Left lung (tissue), 4 donors: ENCODE measurements at regions not wholly inside any gene's neighbourhood (a gene's known extent, or its start where the extent isn't known, plus 50 kb on each side); places are given as distances from the start of the nearest gene placed in this dataset.

Experiments used
- ATAC-seq: fragments of 200-7000 bp; cut with Tn5 transposase; one replicate; pipeline ENCODE4 v1.9.1; 2020; ENCODE audit warnings: moderate library complexity
- DNase-seq, 4 donors: peaks; one replicate each; pipeline ENCODE4 v3.0.0-alpha.2; 2013 to 2020
- H3K27ac ChIP-seq, 2 donors: fragments of 200-600 bp; sonication (generic) in 1 of 2; one replicate each; pipeline versions ENCODE4 v1.5.0 to v1.8.0; 2020 to 2021
- H3K27me3 ChIP-seq, 2 donors: fragments of 200-600 bp; sonication (generic) in 1 of 2; one replicate each; pipeline versions ENCODE4 v1.5.0 to v1.8.0; 2020 to 2021
- H3K36me3 ChIP-seq, 2 donors: fragments of 200-600 bp; sonication (generic) in 1 of 2; one replicate each; pipeline versions ENCODE4 v1.5.0 to v1.8.0; 2020 to 2021
- H3K4me1 ChIP-seq, 2 donors: fragments of 200-600 bp; one replicate each; pipeline ENCODE4 v1.8.0; 2021
- H3K4me3 ChIP-seq, 2 donors: fragments of 200-600 bp; sonication (generic) in 1 of 2; one replicate each; pipeline versions ENCODE4 v1.5.0 to v1.8.0; 2020 to 2021; ENCODE audit warnings: mild to moderate bottlenecking in 1 of 2
- H3K9me3 ChIP-seq, 2 donors: fragments of 200-600 bp; sonication (generic) in 1 of 2; one replicate each; pipeline versions ENCODE4 v1.5.0 to v1.8.0; 2020 to 2021
- intact Hi-C, 2 donors: fragments of 100-400 bp; cut with DNase I; formaldehyde crosslinking; loops; one replicate each; pipeline versions ENCODE4 v1.11.2 to v1.14.2; 2022
- TF ChIP-seq, protein P1 (sequence below), 2 donors: fragments of 200-600 bp; sonication (generic) in 1 of 2; IDR thresholded peaks; one replicate each; pipeline versions ENCODE4 v1.5.0 to v1.8.0; 2021; ENCODE audit warnings: antibody characterized with exemption in 2 of 2
- donor health status: DM: no; HTN: yes; CAD: no.
- donor health status: DM: no; HTN: no; CAD: no.

GRCh38 chr2:8009010-8009597, 672.8 kb upstream of the ID2 start:
- no peak overlapping the region for H3K27ac ChIP-seq
- H3K4me1 ChIP-seq, result peaks cover 0 to 6% of the 10 kb centered on the region in 2 donors
- TF ChIP-seq, protein P1, sequence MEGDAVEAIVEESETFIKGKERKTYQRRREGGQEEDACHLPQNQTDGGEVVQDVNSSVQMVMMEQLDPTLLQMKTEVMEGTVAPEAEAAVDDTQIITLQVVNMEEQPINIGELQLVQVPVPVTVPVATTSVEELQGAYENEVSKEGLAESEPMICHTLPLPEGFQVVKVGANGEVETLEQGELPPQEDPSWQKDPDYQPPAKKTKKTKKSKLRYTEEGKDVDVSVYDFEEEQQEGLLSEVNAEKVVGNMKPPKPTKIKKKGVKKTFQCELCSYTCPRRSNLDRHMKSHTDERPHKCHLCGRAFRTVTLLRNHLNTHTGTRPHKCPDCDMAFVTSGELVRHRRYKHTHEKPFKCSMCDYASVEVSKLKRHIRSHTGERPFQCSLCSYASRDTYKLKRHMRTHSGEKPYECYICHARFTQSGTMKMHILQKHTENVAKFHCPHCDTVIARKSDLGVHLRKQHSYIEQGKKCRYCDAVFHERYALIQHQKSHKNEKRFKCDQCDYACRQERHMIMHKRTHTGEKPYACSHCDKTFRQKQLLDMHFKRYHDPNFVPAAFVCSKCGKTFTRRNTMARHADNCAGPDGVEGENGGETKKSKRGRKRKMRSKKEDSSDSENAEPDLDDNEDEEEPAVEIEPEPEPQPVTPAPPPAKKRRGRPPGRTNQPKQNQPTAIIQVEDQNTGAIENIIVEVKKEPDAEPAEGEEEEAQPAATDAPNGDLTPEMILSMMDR (IDR thresholded peaks at IDR 0.05), result no peak
- H3K9me3 ChIP-seq, result no peaks in the 10 kb centered on the region
- H3K36me3 ChIP-seq, result no peaks in the 10 kb centered on the region
- no peaks in the 10 kb centered on the region for H3K27me3 ChIP-seq
- H3K4me3 ChIP-seq, result no peak overlapping the region
- ATAC-seq (peak; percentile 46), DNase-seq (no peak)
- intact Hi-C loops, result no loop called here

DNA sequence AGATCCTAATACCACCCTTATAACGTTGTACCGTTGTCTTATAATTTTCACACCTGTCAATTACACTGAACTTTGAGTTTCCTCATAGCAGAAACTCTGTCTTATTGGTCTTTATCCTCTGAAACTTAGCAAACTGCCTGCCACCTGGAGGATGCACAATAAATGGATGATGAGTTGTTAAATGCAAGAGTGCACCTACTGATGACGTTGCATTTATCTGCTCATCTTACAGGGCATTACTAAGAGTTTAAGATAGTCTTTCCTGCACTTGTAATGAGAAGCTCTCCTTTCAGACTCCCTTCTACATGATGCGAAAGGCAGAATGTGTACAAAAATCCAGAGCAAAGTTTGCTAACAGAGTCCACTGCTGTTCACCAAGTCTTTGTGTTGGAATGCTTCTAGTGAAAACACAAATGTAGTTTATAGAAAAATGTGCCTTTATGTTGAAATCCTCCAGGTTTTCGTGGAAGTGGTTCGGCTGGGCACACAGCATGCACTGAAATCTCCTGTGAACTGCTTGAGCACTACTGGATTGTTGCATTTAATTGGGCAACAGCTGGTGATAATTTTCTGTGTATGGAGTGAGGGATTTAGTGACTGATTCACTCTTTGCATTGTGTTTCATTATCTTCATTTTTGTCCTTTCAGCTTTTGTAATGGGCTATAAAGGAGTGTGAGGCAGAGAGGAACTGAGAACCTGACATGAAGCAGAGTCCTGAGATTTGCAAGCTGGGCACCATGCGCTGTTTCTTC, 665.8 kb upstream of the ID2 start:
- Histone ChIP-seq H3K4me1 (no peaks in the 10 kb centered on the region), H3K4me3 (no peak overlapping the region), H3K36me3 (no peaks in the 10 kb centered on the region), H3K27me3 (no peaks in the 10 kb centered on the region), H3K27ac (no peak overlapping the region), H3K9me3 (no peaks in the 10 kb centered on the region)
- TF ChIP-seq, protein P1 (IDR thresholded peaks at IDR 0.05), result no peak
- DNase-seq (no peak), ATAC-seq (no peak)
- intact Hi-C loops, result no loop called here

- TF ChIP-seq, protein P1 (IDR thresholded peaks at IDR 0.05), result no peak
- no peaks in the 10 kb centered on the region for H3K36me3 ChIP-seq
- no peaks in the 10 kb centered on the region for H3K4me1 ChIP-seq
- no peak for ATAC-seq
- H3K9me3 ChIP-seq, result no peaks in the 10 kb centered on the region
- no peak overlapping the region for H3K4me3 ChIP-seq
- H3K27ac ChIP-seq, result no peak overlapping the region
- H3K27me3 ChIP-seq, result no peaks in the 10 kb centered on the region
- intact Hi-C loops, result no loop called here
- DNase-seq, result no peak
Measured at GRCh38 chr2:8016688-8017087, 665.2 kb upstream of the ID2 start.

GRCh38 chr2:8018956-8019355, 662.9 kb upstream of the ID2 start:
- H3K9me3 ChIP-seq, result no peaks in the 10 kb centered on the region
- intact Hi-C loops, result no loop called here
- no peaks in the 10 kb centered on the region for H3K36me3 ChIP-seq
- ATAC-seq (no peak), DNase-seq (no peak)
- no peak overlapping the region for H3K27ac ChIP-seq
- H3K27me3 ChIP-seq, result no peaks in the 10 kb centered on the region
- H3K4me3 ChIP-seq, result no peak overlapping the region
- TF ChIP-seq, protein P1 (IDR thresholded peaks at IDR 0.05), result no peak
- H3K4me1 ChIP-seq, result peaks cover 0 to 3% of the 10 kb centered on the region in 2 donors

DNA sequence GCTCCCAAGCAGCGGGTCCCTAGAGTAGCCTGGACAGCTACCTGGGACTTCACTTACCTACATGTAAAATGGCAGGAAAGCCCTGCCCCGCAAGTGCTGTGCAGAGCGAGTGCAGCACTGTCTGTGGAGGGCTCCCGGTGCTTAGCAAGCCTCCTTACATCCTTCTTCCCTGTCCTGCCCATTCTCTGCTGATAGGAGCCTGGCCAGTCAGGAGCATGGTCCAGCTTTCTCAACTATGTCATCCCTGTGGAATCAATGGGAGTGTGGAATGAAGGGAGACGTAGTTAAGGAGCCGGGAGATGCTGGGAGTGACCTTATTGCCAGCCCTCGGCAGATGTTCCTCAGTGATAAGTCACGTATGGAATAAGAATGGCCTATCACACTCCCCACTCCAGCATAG, 661.9 kb upstream of the ID2 start:
- intact Hi-C loops, result no loop called here
- Histone ChIP-seq H3K27ac (no peak overlapping the region), H3K36me3 (no peaks in the 10 kb centered on the region), H3K4me3 (no peak overlapping the region), H3K4me1 (peaks cover 0 to 3% of the 10 kb centered on the region in 2 donors), H3K27me3 (no peaks in the 10 kb centered on the region), H3K9me3 (no peaks in the 10 kb centered on the region)
- DNase-seq (no peak), ATAC-seq (no peak)
- TF ChIP-seq, protein P1 (IDR thresholded peaks at IDR 0.05), result no peak
